Amygdala (tissue), 56 donors: ENCODE measurements at regions not wholly inside any gene's neighbourhood (a gene's known extent, or its start where the extent isn't known, plus 50 kb on each side); places are given as distances from the start of the nearest gene placed in this dataset.

Experiments used
- DNase-seq, 56 donors: peaks; one replicate each; lab custom pipeline; 2025; lab: John Stamatoyannopoulos, UW

GRCh38 chr10:130869179-130869841 is 442.2 kb downstream of the TCERG1L start:
- DNase-seq, result no peak

DNA sequence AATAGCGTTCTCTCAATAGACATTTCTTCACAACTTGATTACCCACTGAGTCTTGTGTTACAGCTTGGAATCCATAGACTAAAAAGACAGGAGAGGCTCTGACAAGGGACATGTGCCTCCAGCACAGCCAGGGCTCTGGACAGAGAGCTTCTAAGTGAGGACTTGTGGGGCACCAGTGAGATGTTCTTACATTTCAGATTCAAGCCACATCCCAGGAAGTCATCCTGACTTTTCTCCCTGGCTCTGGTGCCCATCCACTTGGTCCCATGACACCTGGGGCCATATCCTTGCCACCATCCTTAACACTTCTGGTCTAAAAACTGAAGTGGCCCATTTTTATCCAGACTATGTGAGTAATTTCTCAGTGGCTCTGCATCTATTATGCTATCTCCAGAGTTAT is 440.1 kb downstream of the TCERG1L start:
- DNase-seq, result no peak

DNA sequence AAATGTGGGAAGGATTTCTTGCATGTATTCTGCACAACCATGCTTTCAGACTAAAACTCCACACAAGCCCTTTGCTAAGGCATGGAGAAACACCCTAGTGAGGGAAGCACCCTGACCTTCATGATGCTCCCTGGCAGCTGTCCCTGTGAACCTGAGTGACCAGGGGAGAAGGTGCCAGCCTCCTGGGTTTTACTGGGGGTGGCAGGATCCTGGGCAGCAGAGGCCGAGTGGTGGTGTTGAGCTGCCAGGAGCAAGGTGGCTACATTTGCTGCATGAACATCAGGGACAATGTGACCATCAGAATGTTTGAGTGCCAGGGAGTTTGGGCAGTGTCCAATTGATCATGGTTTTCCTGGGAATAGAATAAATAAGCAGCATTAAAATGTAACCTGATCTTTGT is 437.9 kb downstream of the TCERG1L start:
- DNase-seq, result no peak

GRCh38 chr10:130875116-130875515 is 436.4 kb downstream of the TCERG1L start:
- no peak for DNase-seq

DNA sequence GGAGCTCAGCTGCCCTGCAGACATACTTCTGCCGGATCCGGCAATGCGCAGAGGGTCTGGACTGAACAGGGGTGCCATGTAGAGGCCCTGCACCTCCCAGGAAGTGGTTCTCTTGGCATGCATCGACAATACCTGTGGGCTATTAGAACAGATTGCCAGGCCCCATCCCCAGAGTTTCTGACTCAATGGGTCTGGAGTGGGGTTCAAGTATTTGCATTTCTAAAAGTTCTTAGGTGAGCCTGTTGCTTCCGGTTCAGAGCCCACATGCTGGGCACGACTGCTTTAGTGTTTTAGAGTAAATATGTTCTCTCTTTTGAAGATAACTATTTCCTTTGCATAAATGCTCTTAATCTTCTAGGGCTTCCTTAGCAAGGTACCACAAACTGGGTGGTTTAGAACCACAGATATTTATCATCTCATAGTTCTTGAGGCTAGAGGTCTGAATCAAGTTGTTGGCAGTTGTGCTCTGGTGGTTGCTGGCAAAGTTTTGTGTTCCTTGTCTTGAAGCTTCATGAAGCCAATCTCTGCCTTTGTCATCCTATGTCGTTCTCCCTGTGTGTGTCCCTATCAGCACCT is 435.5 kb downstream of the TCERG1L start:
- DNase-seq, result no peak

DNA sequence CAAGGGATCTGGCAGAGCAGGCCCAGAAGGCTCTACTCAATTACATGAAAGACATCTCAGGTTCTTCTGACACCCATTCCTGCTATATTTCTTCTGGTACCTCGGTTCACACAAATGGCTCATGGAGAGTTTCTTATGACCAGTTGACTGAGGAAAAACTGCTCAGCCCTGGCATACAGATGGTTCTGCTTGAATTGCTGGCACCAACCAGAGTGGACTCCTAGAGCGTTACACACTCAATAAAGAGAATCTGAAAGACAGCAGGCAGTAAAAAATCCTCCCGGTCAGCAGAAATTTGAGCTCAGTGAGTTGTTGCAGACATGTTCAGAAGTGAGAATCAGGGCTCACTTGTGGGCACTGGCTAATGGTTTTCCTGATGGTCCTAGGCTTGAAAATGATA is 434.4 kb downstream of the TCERG1L start:
- no peak for DNase-seq

- DNase-seq, result no peak
Observed at GRCh38 chr10:130878131-130878530, 433.4 kb downstream of the TCERG1L start.

DNA sequence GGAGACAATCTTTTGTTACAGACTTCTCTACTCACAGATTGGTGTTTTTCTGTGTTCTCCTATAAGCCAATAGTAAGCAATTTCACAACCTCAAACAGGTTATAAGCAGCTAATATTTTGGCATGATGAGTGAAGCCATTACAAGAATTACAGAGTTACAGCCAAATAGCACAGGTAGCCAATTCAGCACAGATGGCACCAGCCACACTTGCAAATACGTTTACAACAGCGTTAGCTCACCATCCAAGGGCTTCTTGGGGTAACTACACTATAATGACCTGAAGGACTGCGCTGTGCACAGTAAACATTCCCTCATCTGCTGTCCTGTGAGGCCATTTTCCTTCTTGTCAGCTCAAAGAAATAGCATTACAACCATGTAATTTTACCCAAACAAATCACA is 428.6 kb downstream of the TCERG1L start:
- DNase-seq, result no peak

DNA sequence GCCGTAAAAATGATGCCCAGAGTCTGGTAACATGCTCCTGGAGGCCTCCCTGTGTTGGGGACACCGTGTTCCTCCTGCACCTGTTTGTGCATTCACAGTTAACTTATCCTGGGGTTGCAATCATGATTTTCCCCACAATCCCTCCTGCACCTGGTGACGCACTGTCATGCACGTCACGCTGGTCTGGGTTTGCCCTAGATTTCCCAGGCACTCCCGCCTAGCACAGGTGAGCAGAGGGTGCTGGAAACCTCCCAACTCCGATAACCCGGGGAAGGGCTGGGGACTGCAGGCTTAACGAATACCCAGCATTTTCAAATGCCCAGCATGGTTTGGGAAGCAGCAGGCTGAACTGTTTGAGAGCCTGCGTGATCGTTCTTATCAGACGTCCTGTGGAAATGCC is 427.1 kb downstream of the TCERG1L start:
- no peak for DNase-seq

DNA sequence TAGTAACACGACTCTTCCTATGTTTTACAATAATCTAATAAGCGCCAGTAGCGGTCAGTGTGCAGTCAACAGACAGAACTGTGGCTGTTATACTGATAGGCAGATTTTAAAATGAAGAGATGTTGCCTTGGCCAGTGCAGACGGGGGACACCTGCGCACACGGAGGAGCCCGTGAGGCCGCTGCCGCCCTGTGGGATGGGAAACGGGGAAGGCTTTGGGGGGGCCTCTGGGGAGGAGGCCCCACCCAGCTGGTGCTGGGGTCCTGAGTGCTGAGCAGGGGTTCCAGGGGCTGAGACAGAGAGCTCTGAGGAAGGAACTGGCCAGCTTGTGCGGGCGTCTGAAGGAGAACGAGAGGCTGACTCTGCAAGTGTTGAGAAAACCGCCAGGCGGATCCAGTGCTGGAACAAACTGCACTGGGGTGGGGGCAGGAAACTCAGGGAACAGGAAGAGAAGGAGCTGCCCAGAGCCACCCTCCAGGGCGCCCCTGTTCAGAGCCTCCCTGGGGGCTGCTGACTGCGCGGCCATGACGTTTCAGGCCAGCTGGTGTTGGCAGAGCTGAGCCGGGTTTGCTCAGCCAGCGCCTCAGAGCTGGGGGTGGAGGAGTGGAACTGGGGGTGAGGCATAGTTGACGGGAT is 426.4 kb downstream of the TCERG1L start:
- DNase-seq, result no peak

DNA sequence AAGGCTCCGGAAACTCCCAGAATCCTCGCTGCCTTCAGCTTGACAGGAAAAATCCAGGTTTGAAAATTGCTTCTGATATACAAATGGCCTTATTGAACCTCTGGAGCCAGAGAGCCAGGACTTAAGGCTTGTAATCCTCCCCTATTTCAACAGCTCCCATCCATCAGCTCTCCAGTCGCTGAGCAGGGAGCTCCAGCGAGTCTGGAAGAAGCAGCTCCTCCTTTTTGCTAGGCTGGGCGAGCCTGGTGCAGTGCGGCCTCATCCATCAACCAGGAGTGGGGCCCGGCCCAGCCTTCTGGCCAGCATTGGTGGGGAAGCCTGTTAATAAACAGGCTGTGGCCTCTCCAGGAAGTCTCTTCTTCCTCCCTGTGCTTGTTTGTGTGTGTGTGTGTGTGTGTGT is 424.4 kb downstream of the TCERG1L start:
- DNase-seq, result no peak

DNA sequence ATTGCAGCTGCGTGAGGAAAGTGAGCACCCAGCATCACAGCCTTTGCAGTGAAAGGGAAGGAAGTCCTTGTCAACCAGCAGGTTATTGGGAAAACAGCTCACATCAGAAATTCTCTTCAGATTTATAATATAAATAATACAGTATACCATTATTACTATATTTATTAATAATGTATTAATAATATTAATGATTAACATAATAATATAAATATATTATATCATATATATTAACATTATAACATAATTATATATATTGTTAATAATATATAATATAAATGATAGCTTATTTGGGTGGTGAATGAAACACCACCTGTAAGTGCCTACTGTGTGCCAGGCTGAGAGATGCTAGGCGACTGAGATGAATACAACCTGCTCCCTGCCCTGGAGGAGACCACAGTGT is 423.0 kb downstream of the TCERG1L start:
- DNase-seq, result no peak

- DNase-seq, result no peak
Observed at GRCh38 chr10:130889240-130889639, 422.3 kb downstream of the TCERG1L start.

DNA sequence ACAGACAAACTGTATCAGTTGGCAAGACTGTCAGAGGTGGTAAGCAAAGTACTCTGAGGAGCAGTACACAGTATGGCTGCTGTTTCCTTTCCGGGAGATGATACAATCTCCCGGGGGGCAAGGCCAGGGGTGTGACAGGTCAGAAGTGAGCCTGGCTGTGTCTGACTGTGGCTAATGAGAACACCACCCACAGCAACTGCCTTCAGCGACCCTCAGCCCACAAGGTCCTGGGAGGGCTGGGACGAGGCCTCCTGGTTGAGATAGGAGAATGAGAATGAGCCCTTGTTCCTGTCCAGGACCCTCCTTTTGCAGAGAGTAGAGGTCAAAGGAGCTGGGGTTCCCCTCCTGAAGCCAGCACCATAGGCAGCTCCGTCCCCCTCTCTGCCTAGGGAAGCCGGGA is 421.7 kb downstream of the TCERG1L start:
- DNase-seq, result no peak

DNA sequence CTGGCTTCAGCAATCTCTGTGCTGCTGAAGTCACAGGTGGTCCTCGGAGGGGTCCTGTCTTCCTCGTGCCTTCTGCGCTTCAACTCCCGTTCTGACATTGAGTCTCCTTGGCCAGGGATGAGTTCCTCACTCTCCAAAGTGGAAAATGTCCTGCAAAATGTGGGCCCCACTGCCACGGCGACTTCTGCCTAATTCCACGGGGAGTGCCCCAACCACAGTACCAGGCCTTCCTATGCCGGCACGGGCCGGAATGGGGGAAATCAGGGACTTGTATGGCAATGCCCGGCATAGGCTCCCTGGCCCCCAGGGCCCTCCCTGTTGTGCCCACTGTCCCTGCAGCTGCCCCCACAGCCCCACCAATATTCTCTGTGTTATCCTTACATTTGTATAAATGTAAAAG is 420.5 kb downstream of the TCERG1L start:
- DNase-seq, result no peak

DNA sequence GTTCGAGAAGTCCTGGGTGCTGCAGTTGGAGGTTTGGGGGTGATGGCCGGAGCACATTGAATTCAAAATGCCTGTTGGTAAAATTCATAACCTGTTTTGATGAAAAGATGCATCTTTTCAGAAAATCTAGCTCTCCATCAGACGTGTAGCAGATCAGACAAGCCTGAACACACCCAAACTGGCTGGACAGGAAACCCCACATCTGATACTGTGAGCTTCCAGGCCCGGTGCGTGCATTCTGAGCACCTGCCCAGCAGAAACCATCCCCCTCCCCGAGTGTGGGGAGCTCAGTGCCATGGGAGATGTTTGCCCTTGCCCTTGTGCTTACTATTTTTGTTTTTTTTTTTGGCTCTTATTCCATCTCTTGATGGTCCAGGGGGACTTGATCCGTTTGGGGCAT is 417.1 kb downstream of the TCERG1L start:
- no peak for DNase-seq

- no peak for DNase-seq
Observed at GRCh38 chr10:130895161-130895560, 416.4 kb downstream of the TCERG1L start.

DNA sequence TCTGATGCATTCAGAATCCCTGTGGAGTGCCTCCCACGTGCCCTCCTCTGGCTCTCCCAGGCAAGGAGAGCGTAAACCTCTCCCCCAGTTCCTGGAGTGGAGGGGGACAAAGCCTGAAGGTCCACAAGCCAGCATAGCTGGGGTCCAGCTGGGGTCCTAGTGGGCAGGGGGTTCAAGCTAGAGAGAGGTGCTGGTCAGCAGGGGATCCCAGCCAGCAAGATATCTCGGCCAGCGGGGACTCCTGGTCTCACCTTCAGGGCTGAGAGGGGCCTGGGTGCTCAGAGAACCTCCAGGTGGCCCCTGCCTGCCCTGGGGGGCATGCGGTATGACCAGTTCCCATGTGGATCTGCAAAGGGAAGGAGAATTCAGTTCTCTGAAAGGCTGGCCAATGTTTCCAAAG is 413.7 kb downstream of the TCERG1L start:
- no peak for DNase-seq

GRCh38 chr10:130898381-130898780 is 413.1 kb downstream of the TCERG1L start:
- DNase-seq, result no peak

DNA sequence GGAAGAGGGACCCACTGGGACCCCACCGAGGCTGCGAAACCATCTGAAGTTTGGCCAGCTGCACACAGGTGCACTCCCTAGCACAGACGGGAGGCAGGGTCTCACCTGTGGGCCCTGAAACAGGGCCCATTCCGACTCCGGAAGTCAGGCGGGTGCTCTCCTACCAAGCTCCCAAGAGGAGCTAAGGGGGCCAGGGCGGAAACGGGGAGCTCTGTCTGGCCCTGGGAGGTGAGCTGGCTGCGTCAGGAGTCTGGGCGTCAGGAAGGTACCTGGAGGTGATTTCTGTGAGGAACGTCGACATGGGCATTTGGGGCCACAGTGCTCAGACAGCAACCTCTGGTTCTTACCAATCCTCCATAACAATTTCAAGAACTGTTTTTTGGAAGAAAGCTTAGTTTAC is 411.7 kb downstream of the TCERG1L start:
- DNase-seq, result no peak

- DNase-seq, result no peak
Observed at GRCh38 chr10:130900441-130901160, 410.9 kb downstream of the TCERG1L start.
